Astrocyte of the spinal cord (primary cell): ENCODE measurements at regions not wholly inside any gene's neighbourhood (a gene's known extent, or its start where the extent isn't known, plus 50 kb on each side); places are given as distances from the start of the nearest gene placed in this dataset.
"Not testable (repeated sequence)": the region's sequence is repeated elsewhere in the genome, so short reads cannot be mapped to it uniquely, and the experiment has no call there.

ENCODE experiments used
- DNase-seq: peaks from one replicate; pipeline ENCODE4 v3.0.0; 2011; ENCODE audit warnings: low read depth, low spot score
- H3K4me3 ChIP-seq: 2 replicates; pipeline ENCODE4 v1.5.1; 2011; ENCODE audit warnings: low read depth, mild to moderate bottlenecking, low read length, moderate library complexity
- CTCF ChIP-seq: IDR thresholded peaks from 2 replicates; pipeline ENCODE4 v1.5.1; 2012; ENCODE audit warnings: low read depth, mild to moderate bottlenecking, low read length, inconsistent platforms
- in situ Hi-C: cut with HindIII; loops from 2 replicates; pipeline ENCODE4 v1.10.0; 2017; ENCODE audit warnings: low sequenced_read_pairs

DNA sequence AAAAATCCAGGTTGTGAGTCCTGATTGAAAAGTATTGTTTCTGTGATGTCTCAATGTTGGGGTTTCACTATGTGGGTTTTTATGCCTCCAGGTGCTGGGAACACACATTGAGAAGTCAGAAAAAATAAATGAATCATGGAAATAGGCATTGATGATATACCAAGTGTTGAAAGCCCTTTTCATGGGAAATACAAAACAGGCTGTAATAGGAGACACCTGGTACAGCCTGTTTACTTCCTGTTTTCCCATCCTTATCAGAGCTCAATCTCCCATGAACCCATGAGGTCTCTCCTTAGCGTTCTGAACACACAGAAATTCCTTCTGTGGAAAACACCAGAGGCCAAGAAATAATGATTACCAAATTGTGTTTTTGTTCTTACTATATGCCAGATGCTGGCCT lies 106.3 kb upstream of the BOD1L1 start:
- no peak for TF ChIP-seq CTCF
- DNase-seq = no peak
- in situ Hi-C loops = no loop called here
- H3K4me3 ChIP-seq = no peak overlapping the region

DNA sequence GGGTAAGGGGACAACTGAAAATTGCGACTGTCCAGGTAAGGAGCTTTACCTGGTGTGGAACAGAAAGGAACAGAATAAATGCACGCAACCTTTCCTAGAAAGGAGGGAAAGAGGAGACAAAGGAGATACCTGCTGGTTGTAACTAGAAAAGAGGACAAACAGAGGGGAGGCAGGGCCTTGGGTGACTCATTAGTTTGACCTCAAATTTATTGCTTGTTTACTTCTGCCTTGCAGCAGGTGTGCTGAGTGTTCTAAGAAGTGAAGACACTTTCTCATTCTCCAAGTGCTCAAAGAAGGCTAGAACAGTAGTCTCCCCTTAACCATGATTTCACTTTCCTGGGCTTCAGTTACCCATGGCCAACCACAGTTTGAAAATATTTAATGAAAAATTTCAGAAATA lies 123.1 kb upstream of the BOD1L1 start:
- no peak for TF ChIP-seq CTCF
- no peak for DNase-seq
- in situ Hi-C loops = no loop called here
- H3K4me3 ChIP-seq = no peak overlapping the region

DNA sequence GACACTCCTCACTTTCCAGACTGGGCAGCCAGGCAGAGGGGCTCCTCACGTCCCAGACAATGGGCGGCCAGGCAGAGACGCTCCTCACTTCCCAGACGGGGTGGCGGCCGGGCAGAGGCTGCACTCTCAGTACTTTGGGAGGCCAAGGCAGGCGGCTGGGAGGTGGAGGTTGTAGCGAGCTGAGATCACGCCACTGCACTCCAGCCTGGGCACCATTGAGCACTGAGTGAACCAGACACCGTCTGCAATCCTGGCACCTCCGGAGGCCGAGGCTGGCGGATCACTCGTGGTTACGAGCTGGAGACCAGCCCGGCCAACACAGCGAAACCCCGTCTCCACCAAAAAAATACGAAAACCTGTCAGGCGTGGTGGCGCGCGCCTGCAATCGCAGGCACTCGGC lies 134.1 kb upstream of the BOD1L1 start:
- in situ Hi-C loops, H3K4me3 ChIP-seq, DNase-seq: not testable (repeated sequence)

DNA sequence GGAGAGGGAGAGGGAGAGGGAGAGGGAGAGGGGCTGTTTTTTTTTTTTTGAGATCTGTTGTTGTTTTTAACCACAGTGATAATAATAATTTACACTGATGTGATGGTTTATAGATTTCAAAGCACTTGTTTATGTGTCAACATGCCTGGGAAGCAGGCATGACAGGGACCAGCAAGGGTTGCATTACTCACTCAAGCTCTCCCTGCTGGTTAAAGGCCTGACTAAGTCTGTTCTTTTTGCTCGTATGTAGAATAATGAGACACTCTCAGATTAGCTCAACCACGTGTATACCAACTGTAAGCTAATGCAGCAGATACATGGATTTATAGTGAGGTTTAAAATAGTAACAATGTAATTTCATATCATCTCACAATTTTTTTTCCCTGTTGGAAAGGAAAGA lies 134.6 kb upstream of the BOD1L1 start:
- in situ Hi-C loops = no loop called here
- no peak overlapping the region for H3K4me3 ChIP-seq
- no peak for TF ChIP-seq CTCF
- no peak for DNase-seq

GRCh38 chr4:13763707-13764106 lies 136.2 kb upstream of the BOD1L1 start:
- no peak for TF ChIP-seq CTCF
- in situ Hi-C loops = no loop called here
- DNase-seq = no peak
- no peak overlapping the region for H3K4me3 ChIP-seq

- peak; percentile 14 for DNase-seq
- in situ Hi-C loops = no loop called here
- H3K4me3 ChIP-seq = no peak overlapping the region
- no peak for TF ChIP-seq CTCF
Measured at GRCh38 chr4:13765539-13765938, 138.0 kb upstream of the BOD1L1 start.

GRCh38 chr4:13766761-13767540 lies 139.4 kb upstream of the BOD1L1 start:
- DNase-seq = no peak
- TF ChIP-seq CTCF = no peak
- H3K4me3 ChIP-seq = no peak overlapping the region
- in situ Hi-C loops = no loop called here
